Limb (tissue), 2 donors: ENCODE measurements at regions not wholly inside any gene's neighbourhood (a gene's known extent, or its start where the extent isn't known, plus 50 kb on each side); places are given as distances from the start of the nearest gene placed in this dataset.
"Not testable (repeated sequence)": the region's sequence is repeated elsewhere in the genome, so short reads cannot be mapped to it uniquely, and the experiment has no call there.

ENCODE experiments used
- DNase-seq, 2 donors: peaks; one replicate each; pipeline ENCODE4 v3.0.0-alpha.2; 2016; ENCODE audit errors: extremely low spot score in 2 of 2

DNA sequence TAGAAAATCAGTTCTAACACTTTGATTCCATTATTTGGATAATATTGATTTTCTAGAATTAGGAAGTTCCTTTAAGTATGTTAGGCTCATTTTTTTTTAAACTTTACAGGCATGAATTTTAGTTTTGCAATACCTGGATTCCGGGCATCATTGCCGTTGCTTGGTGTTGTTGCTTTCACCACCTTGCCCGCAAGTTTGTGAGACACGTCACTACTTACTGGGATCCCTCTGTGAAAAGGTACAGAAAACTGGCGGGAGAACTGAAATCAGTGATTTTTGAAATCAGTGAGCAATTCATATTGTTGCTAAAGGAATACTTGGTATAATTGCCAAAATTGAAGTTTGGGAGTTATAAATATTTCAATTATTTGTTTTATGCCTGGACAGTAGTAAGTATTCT, 232.3 kb upstream of the NPY start:
- DNase-seq, result no peak

GRCh38 chr7:24052572-24053260, 231.3 kb upstream of the NPY start:
- no peak for DNase-seq

DNA sequence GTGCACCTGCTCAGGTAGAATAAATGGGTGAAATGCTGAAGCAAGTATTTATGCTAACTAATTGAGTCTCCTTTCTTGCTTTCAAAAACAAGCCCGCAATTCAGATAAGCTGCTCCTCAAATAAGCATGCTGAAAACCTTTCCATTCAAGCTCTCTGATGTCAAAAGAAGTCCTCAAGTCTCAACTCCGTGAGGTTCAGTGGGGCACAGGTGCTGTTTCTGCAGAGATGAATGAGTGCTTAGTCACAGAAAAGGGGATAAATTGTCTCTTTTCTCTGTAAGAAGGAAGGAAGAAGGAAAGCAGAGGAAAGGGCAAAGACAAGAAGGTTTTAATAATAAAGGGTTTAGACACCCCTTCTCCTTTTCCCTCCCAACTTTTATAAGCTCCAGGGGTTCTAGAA, 229.8 kb upstream of the NPY start:
- DNase-seq, result no peak

- no peak for DNase-seq
These were observed 226.7 kb upstream of the NPY start for GRCh38 chr7:24057243-24057642.

- no peak for DNase-seq
These were observed 225.0 kb upstream of the NPY start for GRCh38 chr7:24058953-24059352.

GRCh38 chr7:24059775-24060174, 224.2 kb upstream of the NPY start:
- no peak for DNase-seq

- DNase-seq, result no peak
These were observed 220.3 kb upstream of the NPY start for GRCh38 chr7:24063721-24064120.

DNA sequence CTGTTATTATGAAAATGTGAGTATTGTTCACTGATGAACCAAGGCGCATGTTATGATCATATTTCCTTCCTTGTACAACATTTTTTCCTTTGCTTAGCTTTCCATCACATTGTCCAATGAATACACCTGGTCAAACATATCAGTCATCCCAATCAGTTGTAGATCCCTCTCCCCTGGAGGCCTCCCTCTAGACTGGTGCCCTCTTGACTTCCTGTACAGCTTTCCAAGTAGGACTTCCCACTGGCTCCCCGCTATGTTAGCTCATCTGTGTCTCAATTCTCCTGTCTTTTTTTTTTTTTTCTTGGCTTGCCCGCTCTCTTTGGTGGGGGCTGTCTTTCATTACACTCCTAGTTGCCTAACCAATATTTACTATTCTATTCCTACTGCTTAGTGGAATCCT, 214.2 kb upstream of the NPY start:
- no peak for DNase-seq

DNA sequence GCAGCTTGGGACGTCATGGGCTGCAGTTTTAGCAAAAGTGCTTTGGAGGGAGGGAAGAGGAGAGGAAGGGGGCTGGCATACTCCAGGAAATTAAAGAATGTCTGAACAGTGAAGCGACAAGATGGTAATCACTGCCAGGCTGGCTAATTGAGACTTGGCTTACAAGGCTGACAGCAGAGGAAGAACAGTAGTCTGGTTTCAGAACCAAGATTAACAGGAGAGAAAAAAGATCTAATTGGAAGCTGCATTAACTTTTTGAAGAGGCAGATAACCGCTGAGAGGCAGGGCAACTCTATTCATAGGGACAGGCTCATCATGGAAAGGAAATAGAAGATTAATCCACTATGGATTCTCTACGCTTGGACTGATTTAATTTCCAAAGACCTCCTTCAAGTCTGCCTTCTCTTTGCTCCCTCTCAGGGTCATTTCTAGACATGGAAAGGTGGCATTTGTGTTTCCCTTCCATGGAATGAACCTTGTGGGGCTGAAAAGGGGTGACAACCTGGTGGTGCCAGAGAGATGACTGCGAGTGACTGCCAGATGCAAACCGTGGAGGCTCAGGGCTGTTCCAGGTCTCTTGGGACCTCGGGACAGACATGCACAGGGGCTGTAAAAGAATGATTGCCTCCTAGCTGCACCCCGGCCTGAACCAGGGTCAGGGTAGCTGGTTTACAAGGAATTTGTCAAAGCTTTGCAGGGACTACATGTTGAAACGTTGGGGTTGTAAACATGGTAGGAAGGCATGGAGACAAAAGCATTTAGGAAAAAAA, 210.2 kb upstream of the NPY start:
- DNase-seq, result no peak

DNA sequence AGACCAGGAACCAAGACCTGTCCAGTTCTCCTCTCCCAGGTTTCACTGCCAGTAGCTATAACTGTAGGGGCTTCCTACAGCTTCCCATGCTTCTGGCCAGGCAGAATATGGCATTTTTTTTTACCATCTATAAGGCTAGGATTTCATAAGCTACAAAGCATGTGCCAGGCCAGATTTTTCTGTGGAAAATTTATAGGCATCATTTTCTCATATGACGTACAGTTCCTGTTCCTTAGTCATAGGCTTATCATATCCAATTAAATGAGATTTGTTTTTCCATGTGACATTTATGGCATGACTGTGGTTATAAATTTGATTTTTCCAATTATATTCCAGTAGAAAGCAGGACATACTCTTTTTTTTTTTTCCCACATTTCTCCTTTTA, 208.6 kb upstream of the NPY start:
- peak in 1 of 2 donors; percentile 12 for DNase-seq

DNA sequence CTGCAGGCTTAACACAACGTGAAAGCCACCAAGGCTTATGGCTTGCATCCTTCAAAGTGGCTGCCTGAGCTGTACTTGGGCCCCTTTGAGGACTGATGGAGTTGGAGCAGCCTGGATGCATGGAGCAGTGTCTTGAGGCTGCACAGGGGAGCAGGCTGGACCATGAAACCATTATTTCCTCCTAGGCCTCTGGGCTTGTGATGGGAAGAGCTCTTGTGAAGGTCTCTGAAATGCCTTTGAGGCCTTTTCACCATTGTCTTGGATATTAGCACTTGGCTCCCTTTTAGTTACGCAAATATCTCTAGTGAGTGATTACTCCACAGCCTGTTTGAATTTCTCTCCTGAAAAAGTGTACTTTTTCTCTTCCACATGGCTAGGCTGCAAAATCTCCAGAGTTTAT, 201.2 kb upstream of the NPY start:
- no peak for DNase-seq

- no peak for DNase-seq
These were observed 181.0 kb upstream of the NPY start for GRCh38 chr7:24102988-24103387.

DNA sequence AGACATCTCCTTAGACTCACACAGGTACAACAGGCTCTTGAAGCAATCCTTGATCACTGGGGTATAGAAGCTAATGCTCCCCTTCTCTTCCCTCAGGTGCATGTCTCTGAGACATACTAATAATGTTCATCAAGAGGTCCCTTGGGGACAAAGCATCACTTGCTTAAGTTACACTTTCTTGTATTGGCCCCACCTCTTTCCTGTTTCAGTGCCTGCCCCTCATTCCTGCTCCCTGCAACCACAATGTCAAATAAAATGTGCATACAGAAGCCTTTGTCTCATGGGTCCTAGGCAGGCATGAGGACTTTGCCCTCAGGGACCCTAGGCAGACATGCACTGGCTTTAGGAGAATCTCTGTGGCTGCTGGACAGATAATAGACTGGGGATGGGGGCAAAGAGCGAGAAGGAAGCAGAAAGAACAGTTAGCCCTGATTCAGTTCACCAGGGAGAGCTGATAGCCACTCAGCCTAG, 175.0 kb upstream of the NPY start:
- DNase-seq, result no peak

DNA sequence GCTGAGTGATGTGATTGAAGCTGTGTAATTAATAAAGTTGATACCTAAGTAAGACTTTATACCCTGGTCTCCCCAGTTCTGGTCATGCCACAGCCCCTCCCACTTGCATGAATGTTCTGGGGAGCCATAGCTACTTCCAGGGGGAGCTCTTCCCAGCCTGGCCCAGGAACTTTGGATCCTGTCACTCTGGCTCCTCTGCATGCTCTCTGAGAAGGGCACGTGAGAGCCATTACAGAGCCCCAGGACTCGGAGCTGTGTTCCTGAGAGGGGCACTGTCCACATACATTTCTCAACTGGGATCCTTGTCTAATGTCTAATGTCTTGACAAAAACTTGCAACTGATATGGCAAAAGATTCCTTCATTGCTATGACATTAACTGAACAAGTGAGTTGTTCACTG, 173.9 kb upstream of the NPY start:
- DNase-seq, result no peak

GRCh38 chr7:24113506-24113905, 170.5 kb upstream of the NPY start:
- no peak for DNase-seq

GRCh38 chr7:24115661-24116060, 168.3 kb upstream of the NPY start:
- DNase-seq, result no peak

- not testable (repeated sequence) for DNase-seq
These were observed 166.0 kb upstream of the NPY start for GRCh38 chr7:24117903-24118499.

GRCh38 chr7:24119852-24120251, 164.1 kb upstream of the NPY start:
- DNase-seq, result no peak

DNA sequence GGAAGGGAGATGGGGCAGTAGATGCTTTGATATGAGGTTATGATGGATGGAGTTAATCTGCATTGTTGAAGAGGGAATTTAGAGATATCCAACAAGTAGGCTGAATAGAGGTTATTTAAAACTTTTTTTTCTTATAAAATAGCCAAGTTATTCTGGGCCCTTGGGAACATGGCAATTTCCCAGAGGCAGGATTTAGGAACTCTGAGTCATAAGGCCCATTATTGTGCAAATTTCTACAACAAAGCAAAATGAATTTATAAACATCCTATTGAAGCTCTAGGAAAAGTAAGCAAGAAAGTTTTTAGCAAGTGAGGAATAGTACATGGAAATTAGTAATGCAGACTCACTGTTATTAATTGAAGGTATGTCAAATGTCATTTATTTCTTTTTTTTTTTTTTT, 160.9 kb upstream of the NPY start:
- DNase-seq, result no peak

DNA sequence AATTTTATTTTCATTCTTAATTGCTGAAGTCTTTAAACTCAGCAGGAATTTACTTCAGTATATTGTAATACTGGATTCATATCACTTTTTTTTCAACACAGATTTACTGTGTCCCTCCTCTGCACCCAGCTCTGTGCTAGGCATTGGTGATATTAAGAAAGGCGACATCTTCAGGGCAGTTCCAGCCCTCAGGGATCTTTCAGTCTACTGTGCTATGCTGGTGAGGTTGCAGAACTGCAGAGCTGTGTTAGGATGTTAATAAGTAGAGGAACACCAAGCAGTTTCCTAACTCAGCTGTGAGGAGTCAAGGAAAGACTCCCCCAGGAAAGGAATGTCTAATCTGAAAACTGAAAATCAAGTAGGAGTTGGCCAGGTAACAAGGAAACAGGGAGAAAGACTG, 158.2 kb upstream of the NPY start:
- no peak for DNase-seq

GRCh38 chr7:24127930-24128329, 156.1 kb upstream of the NPY start:
- no peak for DNase-seq

GRCh38 chr7:24129597-24129996, 154.4 kb upstream of the NPY start:
- no peak for DNase-seq

- no peak for DNase-seq
These were observed 153.4 kb upstream of the NPY start for GRCh38 chr7:24130631-24131030.
